Stimulated activated CD8-positive, alpha-beta memory T cell treated with anti-CD3 and anti-CD28 coated beads, Interleukin-15, amount 100 ng/mL, for 1 hour (primary cell): ENCODE measurements at regions not wholly inside any gene's neighbourhood (a gene's known extent, or its start where the extent isn't known, plus 50 kb on each side); places are given as distances from the start of the nearest gene placed in this dataset.

Experiments used
- DNase-seq: peaks from one replicate; pipeline ENCODE4 v3.0.0-alpha.2; 2020; ENCODE audit warnings: low read depth

DNA sequence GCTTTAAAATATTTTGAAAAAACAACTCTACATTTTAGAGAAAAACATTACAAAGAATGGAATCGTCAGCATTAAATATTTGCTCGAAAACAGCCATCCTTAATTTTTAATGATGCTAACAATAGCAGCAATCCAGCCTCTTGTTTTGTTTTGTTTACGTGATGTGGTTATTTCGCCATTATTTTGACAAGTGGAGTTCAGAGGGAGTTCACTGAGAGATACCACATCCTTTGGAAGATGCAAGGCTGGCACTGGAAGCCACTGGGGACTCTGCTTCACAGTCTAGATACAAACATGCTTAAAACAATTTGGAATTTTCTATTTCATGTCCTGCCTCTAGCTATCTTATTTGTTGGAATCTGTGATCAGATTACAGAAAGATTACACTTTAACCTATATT lies 556.3 kb downstream of the PCDH17 start:
- DNase-seq: no peak

DNA sequence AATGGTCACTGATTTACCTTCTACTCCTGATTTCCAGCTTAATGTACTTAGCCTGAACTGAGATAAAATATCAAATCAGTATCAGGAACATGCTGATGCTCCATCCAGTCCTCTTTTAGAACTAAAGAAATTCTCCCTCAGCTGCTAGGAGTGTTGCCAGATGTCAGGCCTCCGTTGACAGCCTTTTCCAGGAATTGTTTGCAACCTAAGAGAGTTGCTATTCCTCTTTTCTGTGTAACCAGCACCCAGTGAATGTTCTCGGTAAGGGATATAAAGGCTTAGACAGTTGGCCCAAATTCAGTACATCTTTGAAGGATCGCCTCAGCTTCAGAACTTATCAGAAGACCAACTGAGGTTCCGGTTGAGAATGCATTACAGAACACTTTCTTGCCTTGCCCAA lies 559.0 kb downstream of the PCDH17 start:
- no peak for DNase-seq

DNA sequence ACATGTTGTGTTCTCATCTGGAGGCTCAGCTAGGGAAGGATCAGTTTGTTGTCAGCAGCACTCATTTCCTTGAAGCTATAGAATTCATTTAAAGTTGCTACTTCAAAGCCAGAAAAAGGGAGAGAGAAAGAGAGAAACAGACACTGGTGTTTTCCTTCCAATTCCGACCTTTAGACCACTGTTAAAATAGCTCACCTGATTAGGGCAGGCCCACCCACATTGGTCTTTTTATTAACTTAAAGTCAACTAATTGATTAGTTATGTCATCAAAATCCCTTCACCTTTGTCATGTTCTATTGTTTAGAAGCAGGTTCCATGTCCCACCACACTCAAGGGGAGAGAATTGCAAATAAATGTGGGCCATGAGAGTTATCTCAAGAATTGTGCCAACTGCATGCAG lies 560.2 kb downstream of the PCDH17 start:
- no peak for DNase-seq

DNA sequence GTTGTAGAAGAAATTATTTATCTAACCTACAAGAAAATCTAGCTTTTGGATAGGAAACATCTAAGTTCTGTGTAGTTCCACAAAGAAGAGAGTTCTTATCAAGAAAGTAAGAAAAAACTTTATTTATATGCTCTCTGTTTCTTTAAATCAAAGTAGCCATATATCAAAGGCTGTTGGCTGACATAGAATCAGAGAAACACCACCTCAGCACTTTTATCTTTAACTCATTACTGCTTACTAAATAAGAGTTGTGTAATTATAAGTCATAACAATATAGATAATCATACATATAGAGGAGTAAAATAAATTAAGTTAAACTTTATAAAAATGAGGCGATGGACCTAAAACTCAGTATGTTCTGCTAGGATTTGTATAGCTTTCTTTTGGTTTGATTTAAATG lies 570.6 kb downstream of the PCDH17 start:
- DNase-seq: no peak

DNA sequence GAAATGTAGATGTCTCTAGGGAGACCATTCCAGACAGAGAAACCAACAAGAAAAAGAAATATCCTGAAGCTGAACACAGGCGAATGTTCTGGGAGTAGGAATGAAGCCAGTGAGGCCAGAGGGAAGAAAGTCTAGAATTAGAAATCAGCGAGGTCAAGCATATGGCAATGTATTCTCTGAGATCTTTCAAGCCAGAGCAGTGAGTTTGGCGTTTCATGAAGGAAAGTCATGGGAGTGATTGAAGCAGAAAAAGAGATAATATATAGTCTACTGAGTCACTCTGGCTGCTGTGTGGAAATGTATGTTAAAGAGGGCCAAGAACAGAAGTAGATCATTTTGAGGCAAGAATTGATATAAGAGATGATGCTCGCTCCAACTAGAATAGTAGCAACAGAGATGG lies 576.0 kb downstream of the PCDH17 start:
- no peak for DNase-seq

DNA sequence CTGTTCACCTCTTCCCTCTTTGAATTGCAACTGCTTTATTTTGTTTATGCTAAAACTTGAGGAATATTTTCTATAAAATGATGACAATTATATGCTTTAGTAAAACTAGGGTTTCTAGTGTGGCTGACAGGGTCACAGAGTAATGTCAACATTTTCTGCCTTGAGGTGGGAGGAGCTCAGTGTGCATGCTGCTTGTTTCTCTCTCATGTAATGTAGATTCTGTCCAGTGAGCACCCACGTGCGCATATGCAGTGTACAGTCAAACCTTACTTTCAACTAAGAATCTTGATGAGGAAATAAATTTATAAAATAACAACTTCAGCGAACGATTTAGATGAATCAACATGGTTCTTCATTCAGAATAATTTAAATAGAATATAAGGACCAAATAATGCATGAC lies 603.9 kb downstream of the PCDH17 start:
- DNase-seq: no peak

DNA sequence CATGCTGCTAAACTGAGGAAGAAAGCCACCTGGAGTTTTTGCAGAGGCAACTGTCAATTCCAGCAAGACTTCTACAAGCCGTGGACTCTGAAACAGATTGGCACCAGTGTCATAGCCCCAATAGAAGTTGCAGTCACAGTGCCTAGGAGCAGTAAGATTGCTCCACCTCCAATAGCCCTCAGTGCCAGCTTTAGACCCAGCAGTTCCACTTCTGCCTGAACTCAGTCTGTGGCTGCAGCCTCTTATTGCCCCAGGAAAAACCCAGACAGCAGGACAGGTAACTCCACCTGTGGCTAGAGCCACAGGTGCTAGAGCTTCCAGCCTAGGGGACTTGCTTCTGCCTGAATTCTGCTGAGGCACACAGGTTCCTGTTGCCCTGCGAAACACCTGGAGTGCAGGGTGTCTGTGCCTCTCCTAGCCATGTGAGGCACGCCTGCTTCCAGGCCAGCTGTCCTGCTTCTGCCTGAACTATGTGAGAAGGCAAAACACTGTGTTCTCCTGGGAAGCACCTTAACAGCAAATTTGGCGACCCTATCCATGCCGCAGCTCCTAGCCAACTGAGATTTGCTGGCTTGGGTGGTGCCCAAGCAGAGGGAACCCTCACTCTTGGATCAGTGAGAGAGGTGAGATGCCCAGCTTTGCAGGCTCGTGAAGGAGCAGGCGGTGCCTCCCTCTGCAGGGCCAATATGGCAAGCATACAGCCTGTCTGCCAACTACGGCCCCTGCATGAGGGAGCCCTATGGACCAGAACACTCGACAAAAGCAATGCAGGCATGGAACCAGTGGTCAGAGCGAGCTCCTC lies 607.6 kb downstream of the PCDH17 start:
- no peak for DNase-seq

DNA sequence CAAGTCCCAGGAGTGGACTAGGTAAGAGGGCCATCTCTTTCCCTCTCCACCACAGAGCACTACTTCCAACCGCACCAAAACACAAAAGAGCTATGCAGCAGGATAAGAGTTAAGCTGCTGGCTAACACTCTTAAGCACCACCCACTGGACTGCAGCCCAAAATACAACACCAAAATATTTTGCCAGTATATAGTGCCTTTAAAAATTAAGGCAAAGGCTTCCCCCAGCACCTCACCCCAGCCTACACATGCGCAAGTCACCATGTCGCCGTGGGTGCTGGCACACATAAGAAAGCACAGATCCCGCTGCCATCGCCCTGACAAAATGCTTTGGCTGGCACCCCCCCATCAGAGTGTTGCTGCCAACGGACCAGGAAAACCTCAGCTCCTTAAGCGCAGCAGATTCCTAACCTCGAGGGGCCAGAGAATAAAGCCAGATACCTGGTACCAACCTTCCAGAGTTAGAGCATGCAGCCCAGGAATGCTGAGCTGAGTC lies 608.3 kb downstream of the PCDH17 start:
- no peak for DNase-seq

DNA sequence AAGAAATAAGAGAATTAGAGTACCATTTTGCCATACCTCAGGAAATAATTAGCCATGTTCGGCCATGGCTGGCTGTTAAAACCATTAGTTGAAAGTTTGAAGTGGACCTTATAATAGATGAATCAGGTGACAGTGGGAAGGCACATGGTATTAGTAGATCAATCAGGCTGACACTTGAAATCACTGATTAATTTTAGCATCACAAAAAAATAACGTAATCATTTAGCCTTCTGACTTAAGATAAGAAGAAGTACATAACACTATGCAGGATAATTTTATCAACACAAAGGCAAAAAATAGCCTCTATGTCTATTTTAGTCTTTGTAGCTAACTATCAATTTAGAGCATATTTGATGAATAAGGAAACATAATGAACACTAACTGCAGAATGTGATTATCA lies 615.5 kb downstream of the PCDH17 start:
- no peak for DNase-seq

DNA sequence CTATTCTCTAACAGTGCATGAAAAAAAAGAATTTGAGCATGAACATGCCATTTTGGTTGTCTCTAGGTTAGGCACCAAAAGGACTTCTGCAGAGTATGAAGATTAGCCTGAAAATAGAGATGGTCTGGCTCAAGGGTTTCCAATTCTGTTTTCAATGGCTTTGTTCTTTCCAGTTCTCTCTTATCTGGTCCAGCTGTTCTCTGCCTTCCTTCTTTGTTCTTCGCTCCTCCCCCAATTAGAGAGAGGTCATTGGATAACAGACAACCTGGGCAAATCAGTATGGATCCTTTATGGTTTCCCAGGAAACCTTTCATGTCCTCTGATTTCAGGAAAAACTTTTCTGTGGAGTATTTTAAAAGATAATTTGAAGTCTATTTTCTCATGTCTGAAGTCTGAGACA lies 623.4 kb downstream of the PCDH17 start:
- no peak for DNase-seq

DNA sequence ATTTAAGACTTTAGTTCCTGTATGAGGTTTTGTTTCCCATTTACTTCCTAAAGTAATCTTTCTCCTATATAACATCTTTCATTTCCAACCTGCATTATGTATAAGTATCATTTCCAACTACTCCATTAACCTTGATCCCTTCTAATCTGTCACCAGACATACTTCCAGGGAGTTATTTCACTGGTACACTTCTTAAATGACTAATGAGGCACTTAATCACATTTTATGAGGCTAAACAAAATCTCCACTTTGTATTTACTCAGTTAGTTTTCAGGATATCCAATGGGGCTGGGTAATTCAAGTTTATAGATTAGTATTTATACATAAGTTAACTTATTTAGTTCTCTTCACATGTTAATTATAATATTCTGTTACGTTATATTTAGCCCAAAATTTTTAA lies 634.7 kb downstream of the PCDH17 start:
- DNase-seq: no peak

DNA sequence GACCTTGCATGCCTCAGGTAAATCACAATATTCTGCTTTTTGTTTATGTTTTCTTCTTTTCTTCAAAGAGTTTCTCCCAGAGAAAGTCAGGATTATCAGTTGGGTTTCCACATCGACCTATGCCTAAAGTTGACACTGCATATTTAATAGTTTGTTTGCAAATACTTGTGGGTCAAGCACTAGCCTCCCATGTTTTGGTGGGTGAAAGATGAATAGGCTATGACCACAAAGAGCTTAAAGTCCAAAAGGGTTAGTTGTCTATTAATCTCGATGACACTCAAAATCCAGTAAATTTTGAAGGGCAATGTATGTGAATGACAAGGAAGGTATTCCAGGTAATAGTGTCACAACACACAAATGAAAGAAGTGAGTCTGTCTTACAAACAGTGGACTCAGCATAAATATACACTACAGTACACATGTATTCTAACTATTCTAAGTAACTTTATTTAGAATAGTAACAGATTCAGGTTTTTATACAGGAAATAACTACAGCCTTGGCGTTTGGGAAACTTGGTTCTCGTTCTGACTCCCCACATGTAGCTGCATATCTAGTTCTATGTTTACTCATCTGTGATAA lies 667.1 kb downstream of the PCDH17 start:
- DNase-seq: no peak

DNA sequence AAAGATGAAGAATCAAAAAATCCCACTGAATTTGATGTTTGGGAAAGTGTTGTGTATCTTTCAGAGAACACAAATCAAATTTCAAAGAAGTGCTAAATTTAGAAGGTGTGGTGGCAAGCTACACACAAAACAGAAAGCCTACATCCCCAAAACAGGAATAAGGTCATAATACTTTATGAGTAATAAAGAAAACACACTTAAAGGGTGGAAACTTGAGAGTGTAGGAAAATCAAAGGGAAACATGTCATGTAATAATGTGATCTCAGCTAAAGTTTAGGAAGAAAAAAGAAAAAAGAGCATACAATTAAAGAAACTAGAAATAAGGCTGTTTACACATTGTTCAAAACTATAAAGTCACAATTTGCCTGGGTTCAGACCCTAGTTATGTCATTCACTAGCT lies 668.7 kb downstream of the PCDH17 start:
- DNase-seq: no peak

DNA sequence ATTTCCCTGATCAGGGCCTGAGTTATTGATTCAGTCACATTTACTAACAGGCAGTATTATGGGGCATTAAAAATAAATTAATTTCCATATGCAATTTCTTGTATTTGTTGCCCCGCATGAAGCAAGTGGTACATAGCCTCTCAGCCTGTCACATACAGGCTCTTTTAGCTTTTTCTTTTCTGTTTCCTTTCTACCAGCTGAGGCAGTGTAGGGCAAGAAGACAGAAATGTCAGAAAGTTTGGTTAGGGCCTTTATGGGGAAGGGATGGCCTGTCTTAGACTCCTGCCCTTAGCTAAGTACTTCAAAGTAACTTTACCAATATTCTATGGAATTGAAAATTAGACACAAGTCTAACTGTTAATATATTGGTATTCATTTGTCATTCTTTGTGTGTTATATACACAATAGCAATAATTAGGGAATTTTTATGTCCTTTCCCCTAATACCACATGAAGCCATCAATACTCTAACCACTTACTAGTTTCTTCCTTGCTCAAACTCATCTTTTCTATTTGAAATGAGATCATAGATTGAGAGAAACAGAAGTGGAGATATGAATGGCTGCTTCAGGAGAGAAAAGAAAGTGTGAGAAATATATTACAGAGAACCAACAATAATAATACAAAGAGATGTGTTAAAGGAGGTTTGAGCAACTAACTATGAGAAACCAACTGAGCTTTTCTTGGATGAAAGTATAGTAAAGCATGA lies 669.6 kb downstream of the PCDH17 start:
- DNase-seq: no peak

DNA sequence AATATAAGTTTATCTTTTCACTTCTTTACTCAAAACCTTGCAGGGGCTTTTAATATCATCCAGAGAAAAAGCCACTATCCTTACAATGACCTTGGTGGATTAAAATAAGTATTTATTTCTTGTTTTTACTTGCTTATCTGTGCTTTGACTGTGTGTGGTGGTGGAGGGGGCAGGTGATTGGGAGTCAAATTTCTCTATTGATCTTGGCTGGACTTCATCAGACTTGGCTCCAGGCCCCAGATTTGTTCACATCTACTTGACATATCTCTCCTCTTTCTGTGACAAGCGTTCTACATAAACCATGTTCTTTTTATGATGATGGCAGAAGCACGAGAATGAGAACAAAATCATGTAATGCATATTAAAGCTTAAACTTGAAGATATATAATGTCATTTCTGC lies 670.8 kb downstream of the PCDH17 start:
- DNase-seq: no peak

DNA sequence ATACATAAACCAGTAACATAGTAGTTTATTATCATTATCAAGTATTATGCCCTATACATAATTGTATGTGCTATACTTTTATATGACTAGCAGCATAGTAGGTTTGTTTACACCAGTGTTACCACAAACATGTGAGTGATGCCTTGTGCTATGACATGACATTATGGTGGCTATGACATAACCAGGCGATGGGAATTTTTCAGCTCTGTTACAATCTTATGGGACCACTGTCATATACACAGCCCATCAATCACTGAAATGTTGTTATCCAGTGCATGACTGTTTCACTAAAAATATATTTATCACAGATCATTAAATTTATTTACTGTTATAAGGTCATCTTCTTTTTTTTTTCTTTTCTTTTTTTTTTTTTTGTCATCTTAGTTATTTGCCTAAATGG lies 674.5 kb downstream of the PCDH17 start:
- no peak for DNase-seq

DNA sequence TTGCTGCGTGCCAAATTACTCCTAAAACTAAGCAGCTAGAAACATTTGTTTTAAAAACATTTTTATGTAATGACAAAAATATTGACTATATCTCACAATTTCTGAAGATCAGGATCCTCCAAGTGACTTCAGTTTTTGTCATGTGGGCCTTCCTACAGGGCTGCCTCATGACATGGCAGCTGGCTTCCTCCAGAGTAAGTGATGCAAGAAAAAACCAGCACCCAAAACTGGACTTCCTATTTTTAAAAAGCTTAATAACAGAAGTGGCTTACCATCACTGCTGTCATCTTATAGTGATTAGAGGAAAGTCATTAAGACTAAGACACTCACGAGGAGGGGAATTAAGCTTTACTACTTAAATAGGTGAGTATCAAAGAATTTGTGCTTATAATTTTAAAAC lies 681.7 kb downstream of the PCDH17 start:
- no peak for DNase-seq

DNA sequence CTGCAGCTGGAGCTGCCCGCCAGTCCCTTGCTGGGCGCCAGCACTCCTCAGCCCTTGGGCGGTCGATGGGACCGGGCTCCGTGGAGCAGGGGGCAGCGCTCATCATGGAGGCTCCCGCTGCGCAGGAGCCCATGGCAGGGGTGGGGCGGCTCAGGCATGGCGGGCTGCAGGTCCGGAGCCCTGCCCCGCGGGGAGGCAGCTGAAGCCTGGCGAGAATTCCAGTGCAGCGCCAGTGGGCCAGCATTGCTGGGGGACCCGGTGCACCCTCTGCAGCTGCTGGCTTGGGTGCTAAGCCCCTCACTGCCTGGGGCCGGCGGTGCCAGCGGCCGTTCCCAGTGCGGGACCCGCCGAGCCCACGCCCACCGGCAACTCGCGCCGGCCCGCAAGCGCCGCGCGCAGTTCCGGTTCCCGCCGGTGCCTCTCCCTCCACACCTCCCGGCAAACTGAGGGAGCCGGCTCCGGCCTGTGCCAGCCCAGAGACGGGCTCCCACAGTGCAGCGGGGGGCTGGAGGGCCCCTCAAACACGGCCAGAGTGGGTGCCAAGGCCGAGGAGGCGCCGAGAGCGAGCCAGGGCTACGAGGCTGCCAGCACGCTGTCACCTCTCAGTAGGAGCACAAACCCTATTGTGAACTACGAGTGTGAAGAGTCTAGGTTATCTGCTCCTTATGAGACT lies 687.1 kb downstream of the PCDH17 start:
- DNase-seq: no peak

DNA sequence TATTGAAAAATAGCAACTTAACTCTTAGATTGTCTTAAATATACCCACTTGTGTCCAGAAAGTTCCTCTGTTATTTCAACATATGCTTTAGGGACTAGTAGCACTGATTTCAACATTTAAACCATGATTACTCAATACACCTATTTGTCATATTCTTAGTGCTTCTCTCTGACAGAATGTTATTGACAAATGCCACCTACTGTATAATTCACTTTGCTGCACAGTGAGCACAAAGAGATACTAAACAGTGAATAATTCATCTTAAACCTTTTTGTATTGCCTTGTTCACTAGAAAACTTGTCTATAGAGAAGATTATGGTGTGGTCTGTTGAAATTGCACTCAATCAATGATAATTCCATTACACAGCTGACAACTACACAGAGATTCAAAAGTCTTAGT lies 692.6 kb downstream of the PCDH17 start:
- DNase-seq: no peak

DNA sequence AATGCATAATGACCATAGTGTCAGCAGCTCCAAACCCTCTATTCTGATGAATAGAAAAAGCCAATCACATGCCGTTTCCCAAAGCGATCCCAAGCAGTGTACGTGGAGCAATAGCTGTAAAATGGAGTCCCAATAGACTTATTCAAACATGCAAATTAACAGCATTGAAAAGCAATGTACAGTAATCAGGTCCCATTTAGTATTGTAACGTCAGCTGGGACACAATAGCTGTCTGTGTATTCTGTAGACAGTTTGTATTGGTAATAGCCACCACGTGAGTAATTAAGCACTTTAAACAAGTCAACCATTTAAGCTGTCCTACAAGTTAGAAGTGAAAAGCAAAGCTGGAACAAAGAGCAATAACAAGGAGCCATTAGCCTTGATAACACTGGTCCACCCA lies 698.2 kb downstream of the PCDH17 start:
- no peak for DNase-seq

DNA sequence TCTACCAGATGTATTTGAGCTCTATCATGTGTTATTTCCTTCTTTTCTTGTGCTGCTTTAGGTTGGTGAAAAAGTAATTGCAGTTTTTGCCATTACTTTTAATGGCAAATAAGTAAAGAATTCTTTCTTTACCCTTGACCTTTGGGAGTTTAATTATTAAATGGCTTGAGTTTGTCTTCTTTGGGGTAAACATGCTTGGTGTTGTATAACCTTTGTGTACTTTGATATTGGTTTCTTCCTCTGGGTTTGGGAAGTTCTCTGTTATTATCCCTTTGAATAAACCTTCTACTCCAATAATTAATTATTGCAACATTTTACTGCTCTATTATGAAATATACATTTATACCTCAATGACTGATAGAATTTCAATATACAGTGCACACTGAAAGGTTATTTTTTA lies 709.4 kb downstream of the PCDH17 start:
- no peak for DNase-seq

DNA sequence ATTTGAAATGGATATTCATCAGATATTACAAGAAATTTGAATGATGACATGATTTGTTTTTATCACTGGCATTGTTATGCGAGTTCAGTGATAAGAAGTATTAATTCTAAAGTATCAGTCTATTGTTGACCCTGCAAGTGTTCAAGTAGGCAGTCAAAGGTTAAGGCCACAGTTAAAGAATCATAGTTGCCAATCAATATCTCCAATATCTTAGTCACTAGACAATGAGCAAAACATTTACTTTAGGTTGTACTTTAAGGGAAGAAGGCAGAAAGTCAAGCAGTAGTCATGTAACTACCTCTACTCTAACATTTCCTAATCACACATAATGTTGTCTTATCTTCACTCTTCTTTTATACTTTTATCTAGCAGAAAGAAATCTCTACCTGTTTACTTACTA lies 709.8 kb downstream of the PCDH17 start:
- no peak for DNase-seq

DNA sequence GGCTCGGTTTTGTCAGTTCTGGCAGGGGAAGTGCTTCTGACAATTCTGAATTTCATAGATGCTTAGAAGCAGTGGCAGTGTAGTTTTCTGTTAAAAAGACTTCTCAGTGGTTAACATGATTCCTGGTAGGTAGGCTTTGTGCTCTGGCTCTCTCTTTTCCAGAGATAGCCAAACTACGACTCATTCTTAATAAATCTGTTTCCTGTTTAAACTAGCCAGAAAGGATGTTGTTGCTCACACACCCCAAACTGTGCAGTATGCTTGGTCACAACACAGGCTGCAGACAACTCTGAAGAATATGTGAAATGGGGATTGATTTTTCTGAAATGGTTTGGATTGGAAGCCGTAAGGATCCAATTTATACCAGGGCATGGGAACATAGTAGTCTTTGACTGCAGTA lies 711.5 kb downstream of the PCDH17 start:
- DNase-seq: no peak
